Smooth muscle cell (in vitro differentiated cells): ENCODE measurements at regions not wholly inside any gene's neighbourhood (a gene's known extent, or its start where the extent isn't known, plus 50 kb on each side); places are given as distances from the start of the nearest gene placed in this dataset.

Experiments used
- DNase-seq: peaks from one replicate; lab custom pipeline; 2025; ENCODE audit not compliant: unreplicated experiment; lab: John Stamatoyannopoulos, UW
- H2AFZ ChIP-seq: fragments of 200-600 bp; sonication (generic); 2 replicates; pipeline ENCODE4 v1.6.0; 2016; ENCODE audit warnings: antibody characterized with exemption, low read depth, mild to moderate bottlenecking
- H3F3A ChIP-seq: fragments of 200-600 bp; sonication (generic); 2 replicates; pipeline ENCODE4 v1.6.0; 2017; ENCODE audit warnings: antibody characterized with exemption, low read depth
- H3K27ac ChIP-seq: fragments of 200-600 bp; sonication (generic); 2 replicates; pipeline ENCODE4 v1.5.1; 2016; ENCODE audit warnings: low read depth, mild to moderate bottlenecking
- H3K27me3 ChIP-seq: fragments of 200-600 bp; sonication (generic); 2 replicates; pipeline ENCODE4 v1.6.1; 2016; ENCODE audit warnings: low read depth, mild to moderate bottlenecking
- H3K36me3 ChIP-seq: fragments of 200-600 bp; sonication (generic); 2 replicates; pipeline ENCODE4 v1.5.1; 2016; ENCODE audit warnings: low read depth
- H3K4me1 ChIP-seq: fragments of 200-600 bp; sonication (generic); 2 replicates; pipeline ENCODE4 v1.5.1; 2016; ENCODE audit warnings: low read depth
- H3K4me2 ChIP-seq: fragments of 200-600 bp; sonication (generic); 2 replicates; pipeline ENCODE4 v1.6.0; 2016; ENCODE audit warnings: mild to moderate bottlenecking
- H3K4me3 ChIP-seq: fragments of 200-600 bp; sonication (generic); 2 replicates; pipeline ENCODE4 v1.5.1; 2016; ENCODE audit warnings: mild to moderate bottlenecking
- H3K79me2 ChIP-seq: fragments of 200-600 bp; sonication (generic); 2 replicates; pipeline ENCODE4 v1.6.0; 2016; ENCODE audit warnings: low read depth, mild to moderate bottlenecking
- H3K9ac ChIP-seq: fragments of 200-600 bp; sonication (generic); 2 replicates; pipeline ENCODE4 v1.6.0; 2016; ENCODE audit warnings: low read depth
- H3K9me3 ChIP-seq: fragments of 200-600 bp; sonication (generic); replicated peaks from 2 replicates; pipeline ENCODE4 v1.5.1; 2016; ENCODE audit warnings: low read depth
- H4K20me1 ChIP-seq: fragments of 200-600 bp; sonication (generic); 2 replicates; pipeline ENCODE4 v1.6.0; 2016; ENCODE audit warnings: low read depth
- CTCF ChIP-seq: fragments of 200-600 bp; sonication (generic); IDR thresholded peaks from 2 replicates; pipeline ENCODE4 v1.5.1; 2017; ENCODE audit warnings: borderline replicate concordance, mild to moderate bottlenecking, antibody characterized with exemption; ENCODE audit not compliant: insufficient read depth, poor library complexity, severe bottlenecking
- WGBS: methylation state at CpG from one replicate; pipeline ENCODE4 v1.1.7; 2016; ENCODE audit warnings: low lambda C conversion rate; 5-methylcytosine and 5-hydroxymethylcytosine counted together

- no peak for DNase-seq
- no peaks in the 10 kb centered on the region for H3K36me3 ChIP-seq
- H3K27ac ChIP-seq = no peak overlapping the region
- no peaks in the 10 kb centered on the region for H4K20me1 ChIP-seq
- H3F3A ChIP-seq = no peaks in the 10 kb centered on the region
- no peaks in the 10 kb centered on the region for H3K4me1 ChIP-seq
- no peaks in the 10 kb centered on the region for H3K79me2 ChIP-seq
- no peaks in the 10 kb centered on the region for H3K27me3 ChIP-seq
- TF ChIP-seq CTCF = no peak
- no peak overlapping the region for H3K9ac ChIP-seq
- H3K9me3 ChIP-seq = no peaks in the 10 kb centered on the region
- no peak overlapping the region for H2AFZ ChIP-seq
- no peak overlapping the region for H3K4me3 ChIP-seq
- WGBS = 78% methylated on average over 1 of the region's 1 CpG
- no peak overlapping the region for H3K4me2 ChIP-seq
Measured at GRCh38 chr3:157692468-157692867, 189.3 kb upstream of the VEPH1 start.

- no peaks in the 10 kb centered on the region for H3K36me3 ChIP-seq
- no peak overlapping the region for H3K27ac ChIP-seq
- no peak for DNase-seq
- H4K20me1 ChIP-seq = no peaks in the 10 kb centered on the region
- H3K79me2 ChIP-seq = no peaks in the 10 kb centered on the region
- no peak overlapping the region for H3K4me3 ChIP-seq
- H3K9me3 ChIP-seq = no peaks in the 10 kb centered on the region
- H3K4me1 ChIP-seq = no peaks in the 10 kb centered on the region
- TF ChIP-seq CTCF = no peak
- 92% methylated on average over 3 of the region's 3 CpGs for WGBS
- no peak overlapping the region for H3K4me2 ChIP-seq
- no peaks in the 10 kb centered on the region for H3F3A ChIP-seq
- H3K9ac ChIP-seq = no peak overlapping the region
- no peak overlapping the region for H2AFZ ChIP-seq
- no peaks in the 10 kb centered on the region for H3K27me3 ChIP-seq
Measured at GRCh38 chr3:157683668-157684067, 180.5 kb upstream of the VEPH1 start.

DNA sequence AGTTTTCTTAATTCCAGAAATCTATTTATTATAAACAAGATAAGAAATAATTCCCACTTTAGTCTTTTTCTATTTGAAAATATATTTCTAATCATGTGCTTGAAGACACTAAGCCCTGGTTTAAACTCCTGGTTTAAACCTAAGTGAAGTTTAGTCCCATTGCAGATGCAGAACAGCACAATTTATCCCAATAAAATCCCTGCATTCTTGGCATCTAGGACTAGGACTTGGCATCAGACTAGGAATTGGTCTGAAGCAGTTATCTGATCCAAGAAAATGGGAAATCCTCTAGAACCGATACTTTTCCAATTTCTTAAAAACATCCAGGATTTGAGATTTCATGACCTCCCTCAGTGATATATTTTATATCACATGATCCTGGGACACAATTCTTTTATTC lies 168.8 kb upstream of the VEPH1 start:
- H4K20me1 ChIP-seq = no peaks in the 10 kb centered on the region
- no peaks in the 10 kb centered on the region for H3F3A ChIP-seq
- no peaks in the 10 kb centered on the region for H3K4me1 ChIP-seq
- 93% methylated on average over 1 of the region's 1 CpG for WGBS
- H3K27me3 ChIP-seq = no peaks in the 10 kb centered on the region
- no peak for TF ChIP-seq CTCF
- no peak overlapping the region for H3K27ac ChIP-seq
- no peaks in the 10 kb centered on the region for H3K79me2 ChIP-seq
- H3K9me3 ChIP-seq = no peaks in the 10 kb centered on the region
- H3K4me2 ChIP-seq = no peak overlapping the region
- H3K36me3 ChIP-seq = no peaks in the 10 kb centered on the region
- H2AFZ ChIP-seq = no peak overlapping the region
- no peak for DNase-seq
- H3K9ac ChIP-seq = no peak overlapping the region
- no peak overlapping the region for H3K4me3 ChIP-seq

GRCh38 chr3:157671656-157672055 lies 168.4 kb upstream of the VEPH1 start:
- Histone ChIP-seq H4K20me1 (no peaks in the 10 kb centered on the region), H3K4me3 (no peak overlapping the region), H3K9me3 (no peaks in the 10 kb centered on the region), H3F3A (no peaks in the 10 kb centered on the region), H3K9ac (no peak overlapping the region), H3K27me3 (no peaks in the 10 kb centered on the region), H3K36me3 (no peaks in the 10 kb centered on the region), H3K4me2 (no peak overlapping the region), H2AFZ (no peak overlapping the region), H3K27ac (no peak overlapping the region), H3K4me1 (no peaks in the 10 kb centered on the region), H3K79me2 (no peaks in the 10 kb centered on the region)
- no peak for TF ChIP-seq CTCF
- no peak for DNase-seq
- 90% methylated on average over 3 of the region's 3 CpGs for WGBS
